ENCODE measurements at regions not wholly inside any gene's neighbourhood (a gene's known extent, or its start where the extent isn't known, plus 50 kb on each side); places are given as distances from the start of the nearest gene placed in this dataset.

DNA sequence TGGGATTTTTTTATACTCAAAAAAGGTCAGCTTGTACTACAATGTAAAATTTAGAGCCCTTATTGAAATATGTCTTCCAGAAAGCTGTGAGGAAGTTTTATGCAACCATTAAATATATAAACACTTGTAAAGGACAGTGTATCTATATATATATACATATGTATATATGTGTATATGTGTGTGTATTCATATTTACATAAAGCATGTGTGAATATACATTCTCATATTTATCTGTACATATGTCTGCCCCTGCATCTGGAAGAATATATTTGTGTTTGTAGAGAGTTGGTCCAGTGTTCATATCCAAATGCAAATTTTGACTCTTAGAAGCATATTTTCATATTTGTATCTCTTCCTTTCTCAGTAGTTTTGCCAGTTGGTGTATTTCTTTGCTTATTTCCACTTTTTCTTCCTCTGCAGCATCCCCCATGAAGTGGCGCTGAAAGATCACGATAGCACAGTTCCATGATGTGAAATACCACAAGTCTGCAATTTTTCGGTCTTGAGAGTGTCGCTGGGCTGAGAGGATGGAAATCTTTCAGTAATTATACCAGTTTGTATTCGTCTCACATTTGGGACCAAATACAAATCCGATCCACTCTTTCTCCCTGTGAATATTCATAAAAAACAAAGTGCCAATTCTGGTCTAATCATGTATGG is 311.7 kb upstream of the DPH6 start:
- no peak for DNase-seq (ENCODE audit: low spot score)

DNA sequence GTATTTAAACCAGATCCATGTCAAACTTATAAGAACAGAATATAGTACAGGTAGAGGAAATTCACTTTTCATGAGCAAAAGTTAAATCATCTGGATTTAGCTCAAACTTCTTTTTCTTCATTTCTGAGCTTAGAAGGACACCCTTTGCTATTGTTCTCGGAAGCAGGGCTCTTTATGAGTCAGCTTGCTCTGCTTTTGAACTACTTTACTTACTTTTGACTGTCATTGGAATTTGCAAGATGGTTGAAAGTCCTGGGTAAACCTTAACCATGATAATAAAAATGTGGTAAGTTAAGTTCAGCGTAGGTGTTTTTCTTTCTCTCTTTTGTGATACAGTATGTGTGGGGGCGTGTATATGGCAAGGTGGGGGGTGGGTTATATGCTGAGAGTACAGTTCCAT is 312.7 kb upstream of the DPH6 start:
- DNase-seq (ENCODE audit: low spot score), result no peak

DNA sequence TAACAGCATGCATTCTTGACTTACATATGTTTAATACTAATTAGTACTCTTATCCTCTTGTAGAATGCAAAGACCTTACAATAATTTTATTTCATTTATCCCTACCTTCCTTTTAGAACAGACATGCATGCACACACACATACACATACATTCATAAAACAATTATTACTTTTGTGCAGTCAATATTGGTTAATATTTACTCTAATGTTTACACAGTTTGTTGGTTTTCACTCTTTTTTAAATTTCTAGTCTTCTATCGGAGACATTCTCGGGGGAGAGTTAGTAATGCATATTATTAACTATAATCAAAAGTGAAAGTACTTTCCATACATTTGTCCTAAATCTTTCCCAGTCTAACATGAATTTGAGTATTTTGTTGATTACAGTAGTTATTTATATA is 317.7 kb upstream of the DPH6 start:
- no peak for DNase-seq (ENCODE audit: low spot score)

DNA sequence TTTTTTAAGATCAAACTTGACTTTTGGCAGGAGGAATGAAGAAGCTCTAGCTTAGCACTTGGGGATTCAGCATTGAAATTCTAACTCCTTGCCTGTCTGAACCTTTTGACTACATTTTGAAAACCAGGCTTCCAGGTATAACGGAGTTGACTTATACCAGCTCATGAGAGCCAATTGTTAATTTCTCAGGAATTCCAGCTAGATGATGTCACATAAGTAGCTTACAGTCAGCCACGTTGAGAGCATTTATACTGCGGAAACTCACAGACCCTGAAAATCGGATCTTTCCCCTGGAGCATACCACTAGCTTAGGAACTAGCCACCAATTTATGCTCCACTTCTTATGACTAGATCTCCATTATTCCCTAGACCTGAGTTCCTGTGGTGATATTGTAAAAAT is 321.4 kb upstream of the DPH6 start:
- DNase-seq (ENCODE audit: low spot score), result no peak

DNA sequence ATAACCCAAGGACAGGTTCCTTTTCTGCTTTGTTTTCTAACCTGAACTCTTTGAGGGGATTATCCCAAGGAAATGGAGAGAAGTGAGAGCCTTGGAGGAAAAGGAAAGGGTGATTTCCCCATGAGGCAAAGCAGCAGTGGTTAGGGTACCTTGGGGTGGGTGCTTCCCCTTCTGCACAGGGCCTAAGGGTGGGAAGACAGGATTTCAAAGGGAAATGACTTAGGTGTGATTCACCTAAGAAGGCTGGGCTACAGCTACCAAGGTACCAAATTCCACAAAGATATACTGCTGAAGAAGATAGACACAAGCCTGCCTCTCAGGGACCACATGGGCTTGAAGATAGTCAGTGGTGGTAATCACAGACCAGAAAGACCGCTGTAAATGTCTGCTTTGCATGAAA is 325.3 kb upstream of the DPH6 start:
- DNase-seq (ENCODE audit: low spot score), result no peak

DNA sequence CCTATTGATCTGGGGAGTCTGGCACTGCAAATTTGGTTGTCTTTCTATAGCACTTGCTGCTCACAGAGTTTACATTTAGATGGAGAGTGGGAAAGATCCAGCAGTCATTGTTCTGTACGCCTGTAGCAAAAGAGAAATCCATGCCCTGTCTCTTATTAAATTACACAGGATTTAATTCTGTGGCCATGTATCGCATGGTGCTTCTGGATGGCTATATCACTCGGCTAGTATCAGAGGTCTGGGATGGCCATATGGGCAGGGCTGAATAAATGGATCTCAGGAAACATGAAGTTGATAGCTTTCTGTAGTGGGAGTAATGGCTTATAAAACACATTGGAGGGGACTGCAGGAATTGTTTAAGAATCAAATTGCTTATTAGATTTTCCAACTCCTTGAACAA is 325.8 kb upstream of the DPH6 start:
- no peak for DNase-seq (ENCODE audit: low spot score)

DNA sequence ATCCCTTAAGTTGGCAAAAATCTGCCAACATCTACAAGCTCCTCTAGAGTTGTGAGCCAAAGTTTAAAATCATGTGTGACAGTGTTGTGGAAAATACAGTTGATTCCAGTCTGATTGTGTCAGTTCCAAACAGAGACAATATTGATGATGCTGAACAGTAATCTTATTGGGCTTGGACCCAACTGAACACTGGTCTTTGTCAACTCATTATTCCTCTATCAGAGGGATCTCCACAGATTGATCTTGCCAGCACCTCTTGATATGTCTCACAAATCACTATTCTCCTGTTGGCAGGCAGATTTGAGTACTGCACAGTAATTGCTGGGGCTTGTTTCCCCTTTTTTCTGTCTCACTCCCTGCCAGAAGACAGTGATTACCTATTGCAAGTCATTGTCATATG is 326.6 kb upstream of the DPH6 start:
- DNase-seq (ENCODE audit: low spot score), result no peak

DNA sequence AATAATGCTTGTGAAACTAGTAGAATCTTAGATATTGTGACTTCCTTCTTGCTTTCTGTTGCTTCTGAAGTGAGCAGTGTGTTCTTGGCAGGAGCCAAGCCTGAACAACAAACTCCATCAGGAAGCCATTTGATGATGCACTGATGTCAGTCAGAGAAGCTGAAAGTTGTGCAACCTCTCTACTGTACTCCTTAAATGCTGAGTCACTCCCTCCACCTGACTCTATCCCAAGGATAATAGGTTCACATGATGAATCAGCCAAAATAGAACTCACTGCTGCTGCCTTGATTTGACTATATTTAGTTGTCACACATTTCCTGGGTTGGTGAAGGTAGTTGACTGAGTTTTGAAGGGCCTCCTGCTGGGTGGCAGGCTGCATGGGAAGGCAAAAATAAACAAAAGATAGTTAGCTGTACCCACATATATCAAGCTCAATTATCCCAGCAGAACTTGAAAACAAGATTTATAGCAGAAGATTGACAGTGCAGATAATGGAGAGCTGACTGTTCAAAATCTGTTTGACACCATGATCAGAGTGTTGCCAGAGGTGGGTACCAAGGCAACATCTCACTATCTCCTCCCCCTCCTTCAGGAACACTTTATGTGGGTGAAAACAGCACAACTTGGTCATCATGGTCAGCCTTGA is 328.4 kb upstream of the DPH6 start:
- no peak for DNase-seq (ENCODE audit: low spot score)

DNA sequence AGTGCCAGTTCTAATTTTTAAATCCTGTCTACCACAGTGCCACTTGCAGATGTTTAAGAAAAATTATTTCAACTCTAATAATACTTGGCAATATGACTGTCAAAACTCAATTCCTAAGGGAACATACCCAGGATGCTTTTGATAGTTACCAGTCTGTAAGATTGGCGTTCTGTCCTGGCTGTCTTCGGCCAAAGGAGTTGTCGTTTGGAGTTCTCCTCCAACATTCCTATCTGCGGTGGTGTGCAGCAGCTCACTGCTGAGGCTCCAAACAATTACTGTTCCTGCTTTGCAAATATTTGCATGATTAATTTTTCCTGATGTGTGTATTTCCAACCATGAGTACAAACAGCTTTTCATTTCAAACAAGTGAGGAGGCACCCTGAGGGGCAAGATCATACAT is 330.8 kb upstream of the DPH6 start:
- DNase-seq (ENCODE audit: low spot score), result no peak

DNA sequence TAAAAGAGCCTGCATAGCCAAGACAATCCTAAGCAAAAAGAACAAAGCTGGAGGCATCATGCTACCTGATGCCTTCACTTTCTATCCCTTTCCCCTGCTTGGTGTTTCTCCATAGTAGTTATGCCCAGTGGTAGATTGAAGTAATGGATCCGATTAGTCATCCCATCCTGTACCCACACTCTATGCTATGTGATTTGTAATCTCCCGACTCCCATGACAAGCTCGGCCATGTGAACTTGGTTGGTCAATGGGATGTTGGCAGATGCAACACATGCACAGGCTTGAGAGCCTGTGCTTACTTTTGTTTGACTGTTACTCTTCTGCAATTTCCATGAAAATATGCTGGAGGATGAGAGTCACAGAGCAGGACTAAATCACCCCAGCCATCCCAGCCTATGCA is 334.9 kb upstream of the DPH6 start:
- DNase-seq (ENCODE audit: low spot score), result no peak

DNA sequence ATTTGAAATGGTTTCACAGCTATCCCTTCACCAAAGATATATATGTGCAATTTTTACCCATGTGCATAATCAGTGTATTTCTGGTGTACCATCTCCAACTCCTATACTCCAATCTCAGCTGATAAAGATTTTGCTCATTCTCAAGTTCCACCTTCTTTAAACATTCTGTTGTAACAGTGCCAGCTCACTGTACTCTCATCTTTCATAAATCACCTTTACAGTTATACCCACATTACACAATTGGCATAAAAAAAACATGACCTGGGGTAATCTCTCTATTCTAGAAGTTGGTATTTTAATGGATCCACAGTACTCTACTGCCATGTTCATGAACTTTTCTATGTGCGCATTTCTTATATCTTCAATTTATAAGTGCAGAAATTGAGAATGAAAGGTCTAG is 339.9 kb upstream of the DPH6 start:
- DNase-seq (ENCODE audit: low spot score), result no peak

DNA sequence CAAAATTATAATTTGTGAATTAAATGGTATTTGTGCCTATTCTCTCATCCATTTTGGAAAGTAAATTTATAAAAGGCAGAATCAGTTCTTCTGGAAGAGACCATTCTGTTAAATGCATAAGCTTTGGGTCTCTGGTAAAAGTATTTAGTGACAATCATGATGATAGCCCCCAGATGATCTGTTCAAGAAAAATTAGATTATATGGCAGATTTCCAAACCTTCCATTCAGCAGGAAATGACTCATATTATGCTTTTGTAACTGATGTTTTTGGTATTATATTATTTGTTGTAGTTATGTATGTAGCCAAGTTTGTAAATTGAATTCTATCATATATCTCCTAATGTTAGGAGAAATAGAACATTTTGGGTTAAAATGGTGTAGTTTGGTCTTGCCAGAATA is 340.8 kb upstream of the DPH6 start:
- no peak for DNase-seq (ENCODE audit: low spot score)

DNA sequence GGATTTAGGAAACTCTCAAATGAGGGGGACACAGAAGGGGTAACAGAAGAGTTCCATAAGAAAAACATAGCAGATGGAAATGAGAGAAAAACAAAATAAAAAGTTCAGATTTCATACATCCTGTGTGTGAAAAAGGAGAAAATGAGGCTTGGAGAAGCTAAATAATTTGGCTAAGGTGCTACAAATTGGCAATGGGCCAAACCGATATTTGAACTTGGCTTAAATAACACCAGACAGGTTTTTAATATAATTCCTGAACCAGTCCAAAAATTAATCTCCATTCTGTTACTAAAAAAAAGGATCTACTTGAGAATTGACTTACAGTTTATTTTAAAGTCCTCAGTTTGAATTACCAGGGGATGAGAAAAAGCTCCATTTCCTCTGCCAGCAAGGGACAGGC is 342.9 kb upstream of the DPH6 start:
- DNase-seq (ENCODE audit: low spot score), result no peak

DNA sequence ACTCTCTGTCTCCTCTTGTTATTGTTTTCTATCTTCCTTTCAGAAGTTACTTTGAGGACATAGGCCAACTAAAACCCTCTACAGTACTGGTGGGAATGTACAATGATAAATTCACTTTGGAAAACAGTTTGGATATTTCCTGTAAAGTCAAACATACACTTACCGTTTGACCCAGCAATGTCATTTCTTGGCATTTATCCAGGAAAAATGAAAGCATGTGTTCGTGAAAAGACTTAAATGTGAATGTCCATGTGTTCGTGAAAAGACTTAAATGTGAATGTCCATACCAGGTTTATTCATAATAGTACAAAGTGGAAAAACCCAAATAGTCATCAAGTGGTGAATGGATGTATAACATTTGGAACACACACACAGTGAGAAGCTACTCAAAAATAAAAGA is 361.5 kb upstream of the DPH6 start:
- DNase-seq (ENCODE audit: low spot score), result no peak

DNA sequence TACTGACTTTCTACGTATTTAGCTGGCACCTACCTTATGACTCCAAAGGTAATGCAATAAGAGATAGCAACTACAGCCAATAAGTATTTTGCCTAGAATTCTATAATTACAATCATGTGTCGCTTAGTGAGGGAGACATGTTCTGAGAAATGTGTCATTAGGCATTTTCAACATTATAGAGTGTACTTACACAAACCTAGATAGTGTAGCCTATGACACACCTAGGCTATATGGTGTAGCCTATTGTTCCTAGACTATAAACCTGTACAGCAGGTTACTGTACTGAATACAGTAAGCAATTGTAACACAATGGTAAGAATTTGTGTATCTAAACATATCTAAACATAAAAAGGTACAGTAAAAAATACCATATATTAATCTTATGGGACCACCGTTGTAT is 363.4 kb upstream of the DPH6 start:
- DNase-seq (ENCODE audit: low spot score), result no peak

DNA sequence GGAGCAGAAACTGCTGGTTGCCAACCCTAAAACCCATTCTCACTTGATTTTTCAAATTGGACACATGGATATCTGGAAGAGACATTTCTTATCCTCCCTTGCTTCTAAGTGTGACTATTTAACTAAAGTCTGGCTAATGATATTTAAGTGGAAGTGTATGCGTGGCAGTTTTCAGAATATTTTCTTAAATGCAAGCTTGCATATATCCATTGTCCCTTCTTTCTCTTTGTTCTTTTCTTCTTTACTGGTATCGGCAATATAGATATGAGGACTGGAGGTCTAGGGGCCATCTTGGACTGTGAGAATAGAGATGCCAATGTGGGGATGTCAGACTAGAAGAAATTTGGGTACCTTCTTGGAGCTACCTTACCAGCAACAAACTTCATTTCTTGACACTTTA is 364.3 kb upstream of the DPH6 start:
- DNase-seq (ENCODE audit: low spot score), result no peak

DNA sequence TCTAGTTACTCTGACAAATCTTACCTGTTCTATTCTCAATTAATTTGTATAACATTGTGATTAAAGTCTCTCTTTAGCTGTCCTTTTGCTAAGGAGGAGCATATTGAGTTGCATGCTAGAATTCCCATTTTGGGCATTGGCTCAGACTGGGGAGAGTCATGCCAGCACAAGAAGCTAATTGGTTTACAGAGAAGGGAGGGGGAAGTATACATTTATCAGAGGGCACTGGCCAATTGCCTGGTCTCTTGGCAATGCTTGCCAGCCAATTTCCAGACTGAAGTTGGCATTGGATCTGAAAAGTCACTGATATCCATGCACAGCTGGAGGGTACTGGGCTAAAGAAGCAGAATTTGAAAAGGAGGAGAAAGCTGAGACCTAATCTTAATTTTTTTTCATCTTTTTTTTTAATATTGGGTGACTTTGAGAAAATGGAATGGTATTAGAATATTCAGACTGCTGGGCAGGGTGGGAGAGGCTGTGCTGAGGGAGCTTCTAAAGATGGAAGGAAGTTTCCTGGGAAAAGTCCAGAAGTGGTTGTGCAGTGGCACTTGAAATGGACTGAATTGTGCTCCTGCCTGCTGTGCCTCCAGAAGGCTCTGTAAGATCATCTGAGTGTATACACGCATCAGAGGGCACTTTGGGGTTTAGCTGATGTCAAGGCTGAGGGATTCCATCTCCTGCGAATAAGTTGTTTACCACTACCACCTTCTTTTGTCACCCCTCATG is 365.2 kb upstream of the DPH6 start:
- DNase-seq (ENCODE audit: low spot score), result no peak

DNA sequence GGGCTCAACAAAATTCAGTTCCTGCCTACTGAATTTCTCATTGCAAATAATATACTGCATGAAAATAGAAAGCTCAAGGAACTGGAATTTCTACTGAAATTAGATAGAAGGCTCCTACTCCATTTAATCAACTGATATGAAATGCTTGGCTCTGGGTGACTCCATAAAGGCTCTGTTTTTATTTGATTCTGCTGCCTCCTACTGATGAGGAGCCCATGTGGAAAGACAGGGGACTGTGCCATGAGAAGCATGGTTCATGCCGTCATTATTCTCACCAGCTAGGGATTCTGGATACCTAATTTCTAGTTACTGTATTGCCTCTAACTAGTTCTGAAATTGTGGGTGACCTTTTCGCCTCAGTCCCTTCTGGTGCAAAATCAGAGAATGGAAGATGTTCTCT is 366.2 kb upstream of the DPH6 start:
- DNase-seq (ENCODE audit: low spot score), result no peak

DNA sequence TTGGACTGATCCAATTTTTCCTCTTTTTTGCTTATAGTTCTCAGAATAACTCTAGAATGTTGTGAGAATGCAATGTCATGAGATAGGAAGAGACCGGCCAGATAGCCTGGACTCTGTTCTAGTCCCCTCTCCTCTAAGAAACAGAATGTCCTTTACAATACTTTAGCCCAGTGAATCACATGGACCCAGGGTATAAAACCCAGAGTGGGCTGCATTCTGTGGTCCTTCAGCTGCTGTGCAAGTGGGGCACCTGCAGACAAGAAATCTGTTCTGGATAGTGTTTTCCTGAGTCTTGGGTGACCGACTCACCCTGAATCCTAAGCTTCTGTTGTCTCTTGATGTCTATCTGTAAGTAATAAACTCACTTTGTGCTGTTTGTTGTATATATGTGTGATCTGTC is 368.6 kb upstream of the DPH6 start:
- DNase-seq (ENCODE audit: low spot score), result no peak

DNA sequence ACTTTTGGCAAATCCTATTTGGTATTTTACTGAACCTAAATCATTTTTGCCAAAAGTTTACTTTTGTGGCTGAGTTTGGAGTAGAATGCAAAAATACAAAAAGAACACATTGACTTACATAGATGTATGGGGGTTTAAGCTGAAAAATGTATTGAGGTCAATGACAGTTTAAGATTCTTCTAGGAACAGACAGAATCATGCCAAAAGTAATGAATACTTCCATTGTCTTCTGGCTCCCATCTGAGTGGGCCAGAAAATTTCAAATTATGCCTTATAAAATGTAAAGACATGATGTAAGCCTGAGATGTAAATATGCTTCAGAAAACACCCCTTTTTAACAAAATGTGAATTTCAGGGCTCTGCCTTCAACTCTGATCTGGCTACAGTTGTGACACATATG is 375.1 kb upstream of the DPH6 start:
- DNase-seq (ENCODE audit: low spot score), result no peak

DNA sequence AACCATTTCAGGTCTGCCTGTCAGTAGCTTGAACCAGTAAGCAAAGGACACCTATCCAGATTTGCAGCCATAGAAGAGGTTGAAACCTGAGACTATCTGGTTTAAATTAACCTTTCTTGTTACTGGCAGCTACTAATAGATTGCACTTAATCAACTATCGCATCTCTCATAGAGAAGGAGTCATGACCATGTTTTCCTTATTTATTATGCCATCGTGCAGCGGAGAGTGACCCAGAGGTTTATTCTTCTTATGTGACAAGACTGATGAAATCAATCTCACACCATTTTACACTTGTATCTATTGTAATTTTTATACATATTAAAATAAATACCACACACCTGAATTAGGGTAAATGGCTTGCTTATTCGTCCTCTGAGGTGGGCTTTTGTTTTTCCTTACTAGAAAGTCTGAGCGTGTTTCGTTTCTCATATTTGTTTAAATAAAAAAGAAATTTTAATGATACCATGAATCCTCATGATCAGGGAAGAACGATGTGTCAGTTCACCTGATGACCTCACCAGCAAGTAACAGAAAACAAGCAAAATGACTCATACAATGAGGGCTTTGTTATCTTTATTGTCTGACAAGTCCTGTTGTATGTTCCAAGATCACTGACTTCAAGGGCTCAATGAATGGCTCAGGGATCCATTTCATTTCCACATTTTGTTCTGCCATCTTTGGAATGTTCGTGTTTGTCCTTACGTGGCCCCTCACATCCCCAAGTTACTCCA is 379.5 kb upstream of the DPH6 start:
- no peak for DNase-seq (ENCODE audit: low spot score)

DNA sequence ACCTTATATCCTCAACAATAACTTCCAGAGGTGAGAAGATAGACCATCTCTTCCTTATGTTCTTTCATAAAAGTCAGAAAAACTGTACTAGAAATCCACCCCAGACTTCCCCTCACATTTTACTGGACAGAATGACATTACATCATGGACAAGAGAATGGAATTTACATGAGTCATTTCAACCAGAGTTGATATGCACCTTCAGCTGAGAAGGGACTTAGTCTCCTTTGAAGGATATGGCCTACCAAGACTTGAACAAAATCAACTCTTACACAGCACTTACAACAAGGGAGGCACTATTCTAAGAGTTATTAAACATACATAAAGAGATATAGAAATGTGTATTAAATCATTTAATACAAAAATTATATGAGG is 380.0 kb upstream of the DPH6 start:
- no peak for DNase-seq (ENCODE audit: low spot score)

DNA sequence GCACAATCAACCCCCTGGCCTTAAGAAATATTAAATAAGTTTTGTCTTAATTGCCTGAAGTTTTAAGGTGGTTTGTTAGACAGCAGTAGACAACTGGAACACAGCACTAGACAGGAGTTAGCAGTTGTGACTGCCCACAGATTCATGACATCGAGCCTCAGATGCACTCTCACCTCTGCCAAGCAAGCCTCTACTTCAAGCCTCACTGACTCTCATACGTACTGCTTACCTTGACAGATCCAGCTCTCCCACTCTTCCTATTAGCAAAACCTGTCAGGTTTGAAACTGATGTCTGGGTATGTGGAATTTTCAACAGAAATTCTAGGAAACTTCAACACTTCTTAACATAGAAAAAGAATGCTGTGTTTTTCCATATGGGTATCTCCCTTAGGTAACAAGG is 382.9 kb upstream of the DPH6 start:
- DNase-seq (ENCODE audit: low spot score), result no peak
